GM19240 (cell line): ENCODE measurements at regions not wholly inside any gene's neighbourhood (a gene's known extent, or its start where the extent isn't known, plus 50 kb on each side); places are given as distances from the start of the nearest gene placed in this dataset.

ENCODE experiments used
- DNase-seq: peaks from one replicate; pipeline ENCODE4 v3.0.0; 2011; ENCODE audit warnings: low spot score; ENCODE audit not compliant: insufficient read length

GRCh38 chr2:217657252-217657651, 345.5 kb downstream of the TNS1 start:
- no peak for DNase-seq

DNA sequence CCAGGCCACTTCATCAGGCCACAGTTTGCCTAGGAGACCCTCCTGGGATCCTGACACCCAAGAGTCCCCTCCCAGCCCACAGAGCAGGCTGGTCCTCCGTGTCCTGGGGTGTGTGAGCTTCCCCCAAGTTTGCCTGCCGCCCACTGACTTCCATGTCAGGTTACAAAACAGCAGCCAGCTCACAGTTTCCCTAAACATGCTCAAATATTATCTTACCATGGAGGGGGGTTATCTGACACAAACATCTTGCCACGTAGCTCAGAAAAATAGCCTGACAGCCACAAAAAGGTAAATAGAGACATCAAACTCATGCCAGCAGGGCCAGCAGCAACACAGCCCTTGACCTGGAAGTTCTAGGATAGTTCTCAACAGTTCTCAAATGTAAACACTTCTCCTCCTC, 346.5 kb downstream of the TNS1 start:
- no peak for DNase-seq

DNA sequence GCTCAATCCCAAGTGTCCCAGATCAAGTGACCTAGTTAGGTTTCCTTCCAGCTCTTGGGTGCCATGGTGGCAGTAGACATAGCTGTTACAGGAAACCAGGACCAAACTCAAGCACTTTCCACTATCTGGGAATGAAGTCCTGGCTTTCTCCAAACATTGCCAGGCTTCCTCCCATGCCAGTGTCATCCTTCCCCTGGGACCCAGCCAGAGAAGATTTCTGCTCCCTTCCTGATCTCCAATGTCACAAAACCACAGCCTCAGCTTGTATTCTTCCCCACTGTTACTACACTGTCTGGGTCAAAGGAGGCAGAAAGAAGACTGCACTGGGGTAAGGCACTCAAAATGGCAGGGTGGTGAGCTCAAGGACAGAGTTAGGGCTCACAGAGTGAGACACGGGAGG, 347.1 kb downstream of the TNS1 start:
- no peak for DNase-seq

- DNase-seq, result no peak
Measured at GRCh38 chr2:217654168-217654567, 348.6 kb downstream of the TNS1 start.

DNA sequence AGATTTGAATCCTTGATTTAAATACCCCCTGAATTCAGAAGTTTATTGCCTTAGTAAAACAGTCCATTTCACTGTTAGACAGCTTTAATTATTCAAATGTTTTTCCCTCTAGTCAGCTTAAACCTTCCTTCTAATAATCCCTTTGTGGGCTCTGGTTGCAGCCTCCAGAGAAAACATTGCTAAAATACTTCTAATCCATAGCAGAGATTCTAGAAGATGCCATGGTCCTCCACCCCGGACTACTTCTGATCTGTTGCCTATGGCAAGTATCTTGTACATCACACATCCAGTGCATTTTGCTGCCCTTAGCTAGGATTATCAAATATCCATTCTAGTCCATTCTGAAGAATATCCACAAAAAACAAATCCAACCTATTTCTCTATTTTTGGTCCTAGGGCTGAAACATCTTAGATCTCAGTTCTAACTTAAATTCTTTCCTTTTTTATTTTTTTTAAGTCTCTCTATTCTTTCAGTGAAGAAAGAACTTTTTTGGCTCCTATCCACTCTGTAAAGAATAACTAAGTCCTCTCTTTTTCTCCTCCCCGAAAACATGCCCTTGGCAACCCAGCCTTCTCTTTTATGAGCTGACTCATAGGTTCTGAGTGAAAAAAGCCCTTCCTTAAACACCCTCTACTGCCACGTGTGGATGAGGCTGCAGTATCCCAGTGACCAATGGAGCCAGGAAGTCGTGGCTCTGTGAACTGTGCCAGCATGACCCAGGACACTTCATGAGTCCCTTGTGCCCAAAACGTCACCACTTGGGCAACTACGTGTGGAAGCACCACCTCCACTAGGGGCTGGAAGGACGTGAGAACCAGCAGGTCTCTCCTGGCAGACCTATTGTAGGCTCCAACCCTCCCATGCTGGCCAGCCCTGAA, 349.8 kb downstream of the TNS1 start:
- no peak for DNase-seq

GRCh38 chr2:217650716-217651360, 352.0 kb downstream of the TNS1 start:
- peak; percentile 70 for DNase-seq

GRCh38 chr2:217650229-217650628, 352.6 kb downstream of the TNS1 start:
- no peak for DNase-seq

DNA sequence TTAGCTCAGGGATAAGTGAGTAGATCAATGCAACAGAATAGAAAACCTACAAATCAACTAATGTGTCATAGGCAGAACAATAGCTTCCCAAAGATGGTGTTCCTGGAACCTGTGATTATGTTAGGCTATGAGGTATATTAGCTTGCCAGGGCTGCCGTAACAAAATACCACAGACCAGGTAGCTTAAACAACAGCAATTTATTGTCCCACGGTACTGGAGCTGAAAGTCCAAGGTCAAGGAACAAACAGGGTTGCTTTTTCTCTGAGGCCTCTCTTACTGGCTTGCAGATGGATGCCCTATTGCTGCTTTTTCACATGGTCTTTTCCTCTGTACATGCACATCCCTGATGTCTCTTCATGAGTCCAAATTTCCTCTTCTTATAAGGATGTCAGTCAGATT, 354.9 kb downstream of the TNS1 start:
- no peak for DNase-seq

DNA sequence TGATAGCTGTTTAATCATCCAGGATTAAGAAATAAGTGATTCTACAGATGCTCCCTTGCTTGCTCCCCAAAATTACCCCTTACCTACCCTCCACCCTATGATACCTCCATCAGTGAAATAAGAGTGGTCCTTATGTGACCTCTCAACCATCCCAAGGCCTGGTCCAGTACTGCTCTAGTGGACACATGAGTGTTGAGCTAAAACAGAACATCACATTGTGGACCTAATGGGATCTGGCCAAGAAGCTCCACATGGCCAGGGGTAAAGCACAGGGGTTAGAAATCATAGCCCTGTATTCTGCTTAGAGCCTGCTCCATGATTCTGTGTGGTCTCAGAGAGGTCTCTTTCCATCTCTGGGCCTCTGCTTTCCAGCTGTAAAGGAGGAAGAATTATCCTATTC, 355.6 kb downstream of the TNS1 start:
- DNase-seq, result no peak

DNA sequence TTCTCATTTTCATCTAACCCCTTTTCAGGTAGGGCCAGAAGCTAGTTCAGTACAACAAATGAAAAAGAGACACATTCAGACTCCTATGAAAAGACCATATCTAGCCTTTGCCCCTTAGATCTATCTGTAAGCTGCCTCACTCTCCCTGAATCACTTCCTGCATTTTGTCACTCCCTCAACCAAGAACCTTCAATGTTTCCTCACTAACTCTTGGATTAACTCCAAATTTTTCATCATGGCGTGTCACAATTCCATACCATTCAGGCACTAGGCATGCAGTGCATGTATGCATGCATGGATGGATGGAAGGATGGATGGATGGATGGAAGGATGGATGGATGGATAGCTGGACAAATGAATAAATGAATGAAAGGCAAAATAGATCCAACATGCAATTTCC, 356.9 kb downstream of the TNS1 start:
- no peak for DNase-seq

DNA sequence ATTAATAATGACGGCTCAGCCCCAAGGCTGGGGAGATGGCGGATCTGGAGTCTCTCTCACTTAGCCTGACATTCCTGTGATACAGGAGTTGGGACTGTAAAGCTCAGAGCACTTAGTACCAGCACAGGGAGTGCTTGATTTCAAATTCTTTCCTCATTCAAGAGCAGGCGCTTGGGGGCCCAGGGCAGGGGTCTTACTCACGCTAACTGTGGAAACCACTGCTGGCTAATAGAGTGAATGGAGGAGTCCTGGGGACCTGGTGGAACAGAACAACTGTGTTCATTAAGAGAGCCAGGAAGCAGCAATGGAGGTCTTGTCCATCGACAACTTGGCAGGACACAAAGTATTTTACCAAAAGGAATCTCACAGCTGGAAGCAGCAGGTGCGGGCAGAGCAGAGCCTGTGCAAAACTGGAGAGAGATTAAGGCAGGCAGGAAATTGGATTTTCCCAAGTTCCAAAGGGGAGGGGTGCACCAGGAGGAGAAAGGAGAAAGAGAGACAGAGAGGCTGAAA, 358.9 kb downstream of the TNS1 start:
- DNase-seq, result no peak

- DNase-seq, result no peak
Measured at GRCh38 chr2:217642944-217643343, 359.9 kb downstream of the TNS1 start.

- no peak for DNase-seq
Measured at GRCh38 chr2:217641960-217642359, 360.8 kb downstream of the TNS1 start.

DNA sequence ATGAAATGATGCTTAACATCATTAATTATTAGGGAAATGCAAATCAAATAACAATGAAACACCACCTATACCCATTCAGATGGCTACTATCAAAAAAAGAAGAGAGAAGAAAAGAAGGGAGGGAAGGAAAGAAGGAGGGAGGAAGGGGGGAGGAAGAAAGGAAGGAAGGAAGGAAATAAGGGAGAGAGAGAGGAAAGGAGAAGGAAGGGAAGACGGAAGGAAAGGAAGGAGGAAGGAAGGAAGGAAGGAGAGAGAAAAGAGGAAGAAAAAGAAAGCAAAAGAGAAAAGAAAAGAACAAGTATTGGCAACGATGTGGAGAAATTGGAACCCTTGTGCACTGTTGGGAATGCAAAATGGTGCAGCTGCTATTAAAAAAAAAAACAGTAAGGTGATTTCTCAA, 363.3 kb downstream of the TNS1 start:
- no peak for DNase-seq

DNA sequence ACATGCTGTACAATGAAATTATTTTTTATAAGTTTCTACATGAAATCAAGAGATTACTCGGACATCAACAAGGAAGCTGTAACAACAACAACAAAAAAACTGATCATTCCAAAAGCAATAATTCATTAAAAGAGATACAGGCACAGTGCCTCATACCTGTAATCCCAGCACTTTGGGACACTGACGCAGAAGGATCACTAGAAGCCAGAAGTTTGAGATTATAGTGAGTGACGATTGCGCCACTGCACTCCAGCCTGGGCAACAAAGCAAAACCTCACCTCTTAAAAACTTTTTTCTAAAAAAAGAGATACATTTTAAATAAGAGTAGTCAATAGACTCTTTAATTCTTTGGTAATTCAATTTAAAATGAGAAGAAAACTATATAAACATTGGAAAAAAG, 364.3 kb downstream of the TNS1 start:
- DNase-seq, result no peak

- DNase-seq, result no peak
Measured at GRCh38 chr2:217638031-217638430, 364.8 kb downstream of the TNS1 start.

DNA sequence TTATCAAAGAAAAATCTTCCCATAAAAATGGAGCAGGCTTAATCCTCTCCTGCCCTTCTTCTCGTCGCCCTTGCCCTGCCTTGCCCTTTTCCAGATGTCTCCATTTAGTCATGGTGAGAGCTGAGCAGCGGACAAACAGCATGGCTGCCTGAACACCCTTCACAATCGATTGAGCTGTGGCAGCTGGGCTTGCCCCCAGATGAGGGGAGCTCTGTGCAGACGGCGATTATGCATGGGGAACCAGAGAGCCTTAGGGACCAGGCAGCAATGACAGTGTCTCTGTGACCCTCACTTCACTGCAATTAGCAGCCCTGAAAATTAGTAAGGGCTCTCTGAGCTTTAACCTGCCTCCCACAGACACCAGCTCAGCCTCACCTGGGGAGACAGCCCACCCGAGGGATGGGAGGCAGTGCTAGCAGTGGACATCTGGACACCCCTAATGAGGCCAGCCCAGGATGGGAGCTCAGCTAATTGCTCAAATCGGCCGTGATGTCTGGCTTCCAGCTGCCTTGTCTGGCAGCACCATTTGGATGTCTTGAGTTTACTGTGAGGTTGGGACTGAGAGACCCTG, 365.7 kb downstream of the TNS1 start:
- DNase-seq, result no peak

GRCh38 chr2:217636578-217636977, 366.2 kb downstream of the TNS1 start:
- no peak for DNase-seq

- no peak for DNase-seq
Measured at GRCh38 chr2:217634871-217635270, 367.9 kb downstream of the TNS1 start.

- no peak for DNase-seq
Measured at GRCh38 chr2:217632043-217632442, 370.8 kb downstream of the TNS1 start.

DNA sequence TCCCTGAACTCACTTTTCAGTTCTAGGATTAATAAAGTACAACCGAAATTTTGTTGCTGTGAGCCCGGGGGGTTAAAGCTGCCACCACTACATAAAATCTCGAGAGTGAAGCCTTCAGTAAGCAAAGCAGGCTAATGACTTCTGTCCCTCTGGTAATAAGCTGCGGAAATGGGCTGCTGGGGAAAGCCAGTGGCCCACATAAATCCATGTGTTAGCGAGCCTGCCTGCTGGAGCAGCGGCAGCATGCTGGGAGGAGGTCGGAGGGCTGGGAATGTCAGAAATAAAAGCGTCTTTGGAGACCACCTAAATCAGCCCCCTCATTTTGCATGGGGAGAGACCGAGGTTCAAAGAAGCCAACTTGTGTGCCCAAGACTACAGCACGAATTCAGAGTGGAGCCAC, 371.7 kb downstream of the TNS1 start:
- no peak for DNase-seq

GRCh38 chr2:217629347-217629746, 373.4 kb downstream of the TNS1 start:
- DNase-seq, result no peak
